NCI-H1048 (cell line): ENCODE measurements at regions not wholly inside any gene's neighbourhood (a gene's known extent, or its start where the extent isn't known, plus 50 kb on each side); places are given as distances from the start of the nearest gene placed in this dataset.
"Not testable (repeated sequence)": the region's sequence is repeated elsewhere in the genome, so short reads cannot be mapped to it uniquely, and the experiment has no call there.

Source experiments
- DNase-seq: peaks from one replicate; lab custom pipeline; 2025; lab: John Stamatoyannopoulos, UW

GRCh38 chr5:98128271-98128670 lies 645.2 kb upstream of the RGMB start:
- DNase-seq: no peak

DNA sequence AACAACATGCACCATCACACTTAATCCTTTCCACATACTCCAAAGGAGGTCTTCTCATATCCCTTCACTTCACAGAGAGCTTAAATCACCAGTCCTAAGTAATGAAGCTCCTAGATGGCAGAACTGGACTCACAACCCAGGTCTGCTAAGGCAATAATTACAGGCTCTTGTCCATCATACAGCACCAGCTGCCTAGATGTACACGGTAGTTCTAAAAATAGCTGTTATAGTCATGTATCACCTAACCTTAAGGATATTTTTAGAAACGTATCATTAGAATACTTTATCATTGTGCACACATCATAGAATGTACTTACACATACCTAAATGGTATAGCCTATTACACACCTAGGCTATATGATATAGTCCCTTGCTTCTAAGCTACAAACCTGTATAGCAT lies 644.6 kb upstream of the RGMB start:
- no peak for DNase-seq

- no peak for DNase-seq
Observed at GRCh38 chr5:98130261-98131035, 643.0 kb upstream of the RGMB start.

GRCh38 chr5:98144116-98144515 lies 629.3 kb upstream of the RGMB start:
- DNase-seq: no peak

DNA sequence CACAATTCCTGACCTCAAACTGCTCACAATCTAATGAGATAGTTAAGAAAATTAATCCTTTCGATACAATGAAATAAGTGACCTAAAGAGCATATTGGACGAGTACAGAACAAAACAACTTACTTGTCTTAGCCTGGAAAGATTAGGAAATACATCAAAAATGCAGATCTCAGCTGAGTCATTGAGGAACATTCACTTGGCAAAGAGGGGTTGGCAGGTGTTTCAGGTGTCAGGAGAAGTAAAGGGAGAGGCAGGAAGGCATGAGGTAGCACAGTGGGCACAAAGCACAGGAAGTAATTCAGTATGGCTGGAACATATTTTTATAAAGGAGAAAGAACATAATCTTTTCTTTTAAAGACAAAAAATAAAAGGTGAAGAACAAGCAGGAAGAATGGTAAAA lies 628.8 kb upstream of the RGMB start:
- DNase-seq: no peak

GRCh38 chr5:98157368-98157767 lies 616.1 kb upstream of the RGMB start:
- no peak for DNase-seq

- DNase-seq: no peak
Observed at GRCh38 chr5:98158440-98158839, 615.0 kb upstream of the RGMB start.

GRCh38 chr5:98163796-98164493 lies 609.5 kb upstream of the RGMB start:
- DNase-seq: peak; percentile 41

DNA sequence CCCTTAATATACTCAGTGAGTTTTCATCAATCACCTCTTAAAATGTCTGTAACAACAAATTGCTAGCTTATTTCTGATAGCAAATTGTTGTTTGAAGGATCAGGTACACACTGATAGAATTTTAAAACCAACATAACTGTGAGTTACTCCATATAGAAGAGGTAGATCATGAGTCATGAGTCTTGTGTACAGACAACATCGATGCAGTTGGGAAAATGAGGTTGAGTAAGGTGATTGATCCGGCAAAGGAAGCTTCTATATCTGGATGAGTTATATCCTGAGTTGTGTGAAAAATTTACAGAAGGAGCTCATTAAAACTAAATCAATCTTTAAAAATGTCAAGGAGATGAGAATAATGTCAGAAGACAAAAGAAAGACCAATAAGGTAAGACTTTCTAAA lies 604.6 kb upstream of the RGMB start:
- no peak for DNase-seq

- no peak for DNase-seq
Observed at GRCh38 chr5:98170994-98171393, 602.5 kb upstream of the RGMB start.

DNA sequence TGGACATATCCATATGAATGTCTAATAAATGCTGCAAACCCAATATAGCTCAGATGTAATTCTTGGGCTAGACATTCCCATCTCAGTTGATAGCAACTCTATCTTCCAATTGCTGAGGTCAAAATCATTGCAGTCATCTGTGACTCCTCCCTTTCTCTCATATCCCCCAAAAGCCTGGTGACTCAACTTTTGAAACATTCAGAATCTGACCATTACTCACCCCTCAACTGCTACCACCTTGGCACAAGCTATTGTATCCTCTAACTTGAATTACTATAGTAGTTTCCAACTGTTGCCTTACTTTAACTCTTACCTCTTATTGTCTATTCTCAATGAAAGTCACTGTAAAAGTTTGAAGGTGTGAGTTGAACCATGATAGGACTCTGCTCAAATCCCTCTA lies 600.1 kb upstream of the RGMB start:
- no peak for DNase-seq

GRCh38 chr5:98175474-98175873 lies 598.0 kb upstream of the RGMB start:
- DNase-seq: no peak

DNA sequence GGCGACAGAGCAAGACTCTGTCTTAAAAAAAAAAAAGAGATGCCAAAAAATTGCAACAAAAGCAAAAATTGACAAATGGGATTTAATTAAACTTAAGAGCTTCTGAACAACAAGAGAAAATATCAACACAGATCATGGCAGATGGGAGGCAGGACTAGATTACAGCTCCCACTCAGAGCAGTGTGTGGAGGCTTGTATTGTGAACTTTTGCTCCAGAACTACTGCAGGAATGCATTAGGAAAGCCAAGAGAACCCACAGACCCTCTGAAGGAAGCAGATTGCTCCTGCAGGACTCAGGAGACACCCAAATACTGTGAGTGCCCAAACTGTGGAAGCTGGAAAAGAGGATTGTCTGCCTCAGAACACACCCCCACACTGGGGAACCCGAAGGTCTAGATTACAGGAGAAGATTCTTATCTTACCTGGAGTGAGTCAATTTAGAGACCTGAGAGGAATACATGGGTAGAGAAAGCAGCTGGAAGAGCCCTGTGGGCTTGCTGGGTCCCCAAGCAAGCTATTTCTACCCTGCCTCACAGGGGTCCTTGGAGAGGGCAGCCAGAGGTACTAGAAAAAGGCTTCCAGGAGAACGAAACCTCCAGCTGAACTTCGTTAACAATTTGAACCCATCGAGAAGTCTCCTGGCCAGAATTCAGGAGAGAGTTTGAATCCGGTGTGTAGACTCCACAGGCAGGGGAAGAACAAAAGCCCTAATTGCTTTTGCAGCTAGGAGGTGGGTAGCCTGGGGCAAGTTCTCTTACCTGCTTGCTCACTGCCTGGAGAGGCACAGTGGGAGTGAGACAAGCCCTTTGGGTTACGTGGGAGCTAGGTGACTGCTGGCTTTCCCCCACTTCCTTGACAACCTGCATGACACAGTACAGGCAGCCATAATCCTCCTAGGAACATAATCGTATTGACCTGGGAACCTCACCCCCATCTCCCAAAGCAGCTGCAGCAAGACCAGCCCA lies 593.4 kb upstream of the RGMB start:
- no peak for DNase-seq

- DNase-seq: no peak
Observed at GRCh38 chr5:98186128-98186527, 587.3 kb upstream of the RGMB start.

GRCh38 chr5:98187945-98188344 lies 585.5 kb upstream of the RGMB start:
- DNase-seq: no peak

DNA sequence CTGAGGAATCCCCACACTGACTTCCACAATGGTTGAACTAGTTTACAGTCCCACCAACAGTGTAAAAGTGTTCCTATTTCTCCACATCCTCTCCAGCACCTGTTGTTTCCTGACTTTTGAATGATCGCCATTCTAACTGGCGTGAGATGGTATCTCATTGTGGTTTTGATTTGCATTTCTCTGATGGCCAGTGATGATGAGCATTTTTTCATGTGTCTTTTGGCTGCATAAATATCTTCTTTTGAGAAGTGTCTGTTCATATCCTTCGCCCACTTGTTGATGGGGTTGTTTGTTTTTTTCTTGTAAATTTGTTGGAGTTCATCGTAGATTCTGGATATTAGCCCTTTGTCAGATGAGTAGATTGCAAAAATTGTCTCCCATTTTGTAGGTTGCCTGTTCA lies 583.1 kb upstream of the RGMB start:
- DNase-seq: not testable (repeated sequence)

DNA sequence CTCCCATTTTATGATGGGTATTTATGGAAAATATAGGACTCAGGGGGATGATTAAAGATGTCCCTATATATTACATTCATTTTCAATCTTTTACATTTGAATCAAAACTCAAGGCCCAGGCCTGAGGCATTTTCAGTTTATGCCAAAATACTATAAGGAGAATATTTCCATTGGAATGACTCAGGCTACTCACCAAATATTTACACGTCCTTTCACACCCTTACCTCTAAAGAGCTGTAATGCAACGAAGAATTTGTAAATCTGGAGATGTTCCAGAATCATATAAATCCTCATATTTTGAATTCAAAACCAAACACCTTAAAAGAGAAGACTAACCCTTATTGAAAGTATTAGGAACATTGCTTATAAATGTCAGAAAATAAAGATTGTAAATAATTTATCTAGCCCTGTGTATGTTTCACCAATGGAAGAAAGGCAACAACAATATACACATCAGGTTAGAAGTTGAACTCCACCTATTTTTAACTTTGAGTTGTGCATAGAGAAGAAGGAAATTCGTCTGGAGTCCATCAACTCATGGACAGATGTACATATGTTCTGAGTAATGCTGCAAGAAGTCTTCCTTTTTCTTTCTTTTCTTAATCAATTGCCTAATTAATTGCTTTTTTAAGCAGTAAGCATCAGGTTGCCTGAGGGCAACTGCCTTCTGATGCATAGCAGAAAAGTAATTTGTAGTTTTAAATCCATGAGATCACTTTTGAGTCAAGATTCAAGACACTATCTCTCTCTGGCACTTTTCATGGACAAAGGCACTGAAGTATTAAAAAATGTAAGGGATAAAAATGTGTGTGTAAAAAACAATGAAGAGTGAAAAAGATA lies 579.3 kb upstream of the RGMB start:
- no peak for DNase-seq

- no peak for DNase-seq
Observed at GRCh38 chr5:98200726-98201541, 572.5 kb upstream of the RGMB start.

DNA sequence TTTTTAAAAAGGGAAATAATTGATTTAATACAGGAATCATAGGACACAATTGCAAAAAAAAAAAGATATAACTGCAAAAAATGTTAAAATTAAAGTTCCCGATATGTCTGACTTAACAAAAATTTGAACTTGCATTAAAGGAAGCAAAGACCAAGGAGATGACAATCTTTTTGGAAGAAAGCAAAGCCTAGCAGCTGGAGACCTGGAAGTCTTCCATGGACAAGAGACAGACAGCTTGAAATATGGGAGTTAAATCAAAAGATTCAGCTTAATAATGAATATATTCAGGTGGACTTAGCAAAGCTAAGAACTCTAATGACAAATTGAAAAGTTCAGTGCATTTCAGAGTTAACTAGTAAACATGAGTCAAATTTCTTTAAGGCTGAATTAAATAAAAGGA lies 568.7 kb upstream of the RGMB start:
- no peak for DNase-seq

- peak; percentile 65 for DNase-seq
Observed at GRCh38 chr5:98205691-98206461, 567.6 kb upstream of the RGMB start.
